Type B pancreatic cell (in vitro differentiated cells): ENCODE measurements at regions not wholly inside any gene's neighbourhood (a gene's known extent, or its start where the extent isn't known, plus 50 kb on each side); places are given as distances from the start of the nearest gene placed in this dataset.

Source experiments
- DNase-seq: peaks from one replicate; pipeline ENCODE4 v3.0.0; 2021; ENCODE audit warnings: mixed read lengths; ENCODE audit not compliant: unreplicated experiment; ENCODE audit errors: extremely low spot score
- H3K27ac Mint-ChIP-seq: 2 replicates; pipeline ENCODE4 v1.8.0; 2021; ENCODE audit warnings: mild to moderate bottlenecking, mixed read lengths
- H3K27me3 Mint-ChIP-seq: 2 replicates; pipeline ENCODE4 v1.8.0; 2021; ENCODE audit warnings: mixed read lengths
- H3K36me3 Mint-ChIP-seq: 2 replicates; pipeline ENCODE4 v1.8.0; 2021; ENCODE audit warnings: mixed read lengths
- H3K4me1 Mint-ChIP-seq: one replicate; pipeline ENCODE4 v1.8.0; 2021; ENCODE audit warnings: mixed read lengths; ENCODE audit not compliant: unreplicated experiment
- H3K4me3 Mint-ChIP-seq: 2 replicates; pipeline ENCODE4 v1.8.0; 2021; ENCODE audit warnings: mild to moderate bottlenecking, mixed read lengths
- H3K9me3 Mint-ChIP-seq: 2 replicates; pipeline ENCODE4 v1.8.0; 2021; ENCODE audit warnings: mixed read lengths
- TF ChIP-seq, protein P1 (sequence below): fragments of 200-600 bp; sonication (generic); conservative IDR thresholded peaks from 2 replicates; pipeline ENCODE4 v1.5.0; 2021; ENCODE audit warnings: antibody characterized with exemption, mild to moderate bottlenecking

DNA sequence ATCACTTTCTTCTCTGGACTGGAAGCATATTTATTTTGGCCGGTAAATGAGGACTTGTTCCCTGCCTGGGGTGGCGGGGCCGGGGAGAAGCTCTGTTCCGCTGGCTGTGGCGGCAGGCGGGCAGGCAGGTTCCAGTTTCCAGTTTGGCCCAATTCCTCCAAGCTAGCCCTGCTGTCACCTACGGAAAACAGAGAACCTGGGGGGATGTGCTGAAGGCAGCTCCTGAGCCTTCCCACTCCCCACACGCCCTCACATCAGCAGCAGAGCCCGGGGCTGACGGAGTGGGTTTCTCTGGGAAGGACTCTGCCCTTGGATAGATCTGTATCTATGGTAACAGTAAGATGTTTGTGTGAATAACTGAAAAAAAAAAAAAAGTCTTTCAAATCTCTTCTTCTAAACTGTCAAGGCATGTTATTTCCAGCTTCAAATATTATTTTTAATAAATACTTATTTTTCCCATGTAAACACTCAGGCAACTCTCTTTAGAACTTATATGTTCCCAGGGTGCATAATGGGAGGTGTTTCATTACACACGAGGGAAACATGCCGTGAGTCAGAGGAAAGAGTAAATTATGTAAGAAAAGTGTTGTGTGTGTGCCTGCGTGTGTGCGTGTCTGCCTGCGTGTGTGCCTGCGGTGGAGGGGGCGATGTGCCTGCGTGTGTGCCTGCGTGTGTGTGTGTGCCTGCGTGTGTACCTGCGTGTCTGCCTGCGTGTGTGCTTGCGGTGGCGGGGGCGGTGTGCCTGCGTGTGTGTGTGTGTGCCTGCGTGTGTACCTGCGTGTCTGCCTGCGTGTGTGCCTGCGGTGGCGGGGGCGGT is 116.1 kb upstream of the ZNF516 start:
- H3K9me3 Mint-ChIP-seq, result no peaks in the 10 kb centered on the region
- peaks cover 3% of the 10 kb centered on the region for H3K27me3 Mint-ChIP-seq
- H3K4me1 Mint-ChIP-seq, result peaks cover 14% of the 10 kb centered on the region
- no peaks in the 10 kb centered on the region for H3K36me3 Mint-ChIP-seq
- TF ChIP-seq, protein P1, sequence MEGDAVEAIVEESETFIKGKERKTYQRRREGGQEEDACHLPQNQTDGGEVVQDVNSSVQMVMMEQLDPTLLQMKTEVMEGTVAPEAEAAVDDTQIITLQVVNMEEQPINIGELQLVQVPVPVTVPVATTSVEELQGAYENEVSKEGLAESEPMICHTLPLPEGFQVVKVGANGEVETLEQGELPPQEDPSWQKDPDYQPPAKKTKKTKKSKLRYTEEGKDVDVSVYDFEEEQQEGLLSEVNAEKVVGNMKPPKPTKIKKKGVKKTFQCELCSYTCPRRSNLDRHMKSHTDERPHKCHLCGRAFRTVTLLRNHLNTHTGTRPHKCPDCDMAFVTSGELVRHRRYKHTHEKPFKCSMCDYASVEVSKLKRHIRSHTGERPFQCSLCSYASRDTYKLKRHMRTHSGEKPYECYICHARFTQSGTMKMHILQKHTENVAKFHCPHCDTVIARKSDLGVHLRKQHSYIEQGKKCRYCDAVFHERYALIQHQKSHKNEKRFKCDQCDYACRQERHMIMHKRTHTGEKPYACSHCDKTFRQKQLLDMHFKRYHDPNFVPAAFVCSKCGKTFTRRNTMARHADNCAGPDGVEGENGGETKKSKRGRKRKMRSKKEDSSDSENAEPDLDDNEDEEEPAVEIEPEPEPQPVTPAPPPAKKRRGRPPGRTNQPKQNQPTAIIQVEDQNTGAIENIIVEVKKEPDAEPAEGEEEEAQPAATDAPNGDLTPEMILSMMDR, result no peak
- H3K27ac Mint-ChIP-seq, result peak overlapping the region; percentile 53
- no peak for DNase-seq
- H3K4me3 Mint-ChIP-seq, result no peak overlapping the region

DNA sequence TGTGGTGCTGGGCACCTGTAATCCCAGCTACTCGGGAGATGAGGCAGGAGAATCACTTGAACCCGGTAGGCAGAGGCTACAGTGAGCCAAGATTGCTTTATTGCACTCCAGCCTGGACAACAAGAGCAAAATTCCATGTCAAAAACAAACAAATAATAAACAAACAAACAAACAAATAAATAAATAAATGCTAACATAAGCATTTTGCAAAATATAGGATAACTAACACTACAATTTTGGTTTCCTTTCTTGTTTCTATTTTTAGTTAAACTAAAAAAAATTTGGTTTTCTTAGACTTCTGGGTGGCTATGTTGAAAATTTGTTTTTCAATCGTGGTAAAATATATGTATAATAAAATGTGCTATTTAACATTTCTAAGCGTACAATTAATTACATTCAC is 115.0 kb upstream of the ZNF516 start:
- Mint-ChIP-seq H3K27me3 (no peaks in the 10 kb centered on the region), H3K9me3 (no peaks in the 10 kb centered on the region), H3K4me1 (peaks cover 9% of the 10 kb centered on the region), H3K27ac (no peak overlapping the region), H3K36me3 (no peaks in the 10 kb centered on the region), H3K4me3 (no peak overlapping the region)
- DNase-seq, result no peak
- TF ChIP-seq, protein P1, result no peak

DNA sequence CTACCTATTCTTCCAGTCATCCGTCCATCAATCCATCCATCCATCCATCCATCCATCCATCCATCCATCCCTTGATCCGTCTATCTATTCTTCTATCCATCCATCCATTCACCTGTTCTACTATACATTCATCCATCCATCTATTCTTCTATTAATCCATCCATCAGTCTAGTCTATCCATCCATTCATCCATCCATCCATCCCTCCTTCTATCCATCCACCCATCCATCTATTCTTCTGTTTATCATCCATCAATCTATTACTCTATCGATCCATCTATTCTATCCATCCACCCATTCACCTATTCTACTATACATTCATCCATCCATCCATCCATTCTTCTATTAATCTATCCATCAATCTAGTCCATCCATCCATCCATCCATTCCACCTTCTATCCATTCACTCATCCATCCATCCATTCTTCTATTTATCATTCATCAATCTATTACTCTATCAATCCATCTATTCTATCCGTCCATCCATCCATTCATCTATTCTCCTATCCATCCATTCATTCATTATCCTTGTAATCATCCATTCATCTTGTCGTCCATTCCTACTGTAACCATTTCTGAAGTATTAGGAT is 110.4 kb upstream of the ZNF516 start:
- DNase-seq, result no peak
- Mint-ChIP-seq H3K36me3 (no peaks in the 10 kb centered on the region), H3K4me3 (no peak overlapping the region), H3K27me3 (no peaks in the 10 kb centered on the region), H3K27ac (no peak overlapping the region), H3K4me1 (peaks cover 5% of the 10 kb centered on the region), H3K9me3 (no peaks in the 10 kb centered on the region)
- TF ChIP-seq, protein P1, result no peak

DNA sequence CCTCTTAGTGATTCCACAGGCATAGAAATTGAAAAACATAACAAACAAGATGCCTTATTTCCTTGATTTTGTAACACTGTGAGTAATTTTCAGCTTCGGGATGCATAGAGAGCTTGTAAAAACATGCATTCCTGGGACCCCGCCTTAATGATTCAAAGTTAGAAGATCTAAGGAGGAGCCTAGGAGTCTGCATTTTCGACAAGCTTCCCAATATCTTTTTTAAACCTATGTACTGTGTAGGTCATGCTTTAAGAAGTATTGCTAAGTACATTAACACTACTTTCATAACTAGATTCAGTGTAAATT is 109.8 kb upstream of the ZNF516 start:
- H3K36me3 Mint-ChIP-seq, result no peaks in the 10 kb centered on the region
- no peak overlapping the region for H3K27ac Mint-ChIP-seq
- H3K27me3 Mint-ChIP-seq, result no peaks in the 10 kb centered on the region
- DNase-seq, result no peak
- peaks cover 5% of the 10 kb centered on the region for H3K4me1 Mint-ChIP-seq
- H3K4me3 Mint-ChIP-seq, result no peak overlapping the region
- H3K9me3 Mint-ChIP-seq, result no peaks in the 10 kb centered on the region
- TF ChIP-seq, protein P1, result no peak

DNA sequence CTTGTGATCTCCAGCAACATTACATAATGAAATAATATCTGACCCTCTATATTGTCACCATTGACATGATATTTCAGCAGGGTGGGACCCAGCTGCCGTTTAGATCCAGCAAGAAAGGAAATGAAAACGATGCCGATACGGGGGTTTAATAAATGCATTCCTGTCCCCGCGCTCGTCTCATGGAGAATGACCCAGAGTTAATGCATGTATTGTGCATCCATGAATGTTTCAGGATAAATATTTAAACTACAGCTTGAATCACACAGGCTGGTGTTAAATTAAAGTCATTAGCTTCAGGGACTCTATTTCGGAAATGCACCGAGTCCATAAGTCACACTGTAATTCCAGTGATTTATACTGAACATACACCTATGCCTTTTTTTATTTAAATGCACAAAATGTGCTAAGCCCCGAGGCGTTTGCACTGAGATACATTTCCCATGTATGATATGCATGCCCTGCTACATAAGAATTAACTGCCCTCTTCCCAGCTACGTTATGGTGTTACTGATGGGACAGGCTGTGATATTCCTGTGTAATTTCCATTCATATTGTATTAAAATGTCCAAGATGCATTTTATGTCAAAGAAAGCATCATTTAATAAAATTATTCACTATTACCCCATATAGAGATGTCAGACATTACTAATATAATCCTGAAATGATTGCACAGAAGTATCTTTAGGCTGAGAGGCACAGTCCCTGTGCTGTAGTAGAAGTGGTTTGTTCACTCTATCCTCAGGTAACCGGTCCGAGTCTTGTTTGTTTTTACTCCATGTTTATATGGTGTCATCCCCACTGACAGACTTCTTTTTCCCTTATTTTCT is 109.3 kb upstream of the ZNF516 start:
- no peak overlapping the region for H3K27ac Mint-ChIP-seq
- no peak for DNase-seq
- no peaks in the 10 kb centered on the region for H3K9me3 Mint-ChIP-seq
- H3K27me3 Mint-ChIP-seq, result no peaks in the 10 kb centered on the region
- TF ChIP-seq, protein P1, result no peak
- no peaks in the 10 kb centered on the region for H3K36me3 Mint-ChIP-seq
- no peak overlapping the region for H3K4me3 Mint-ChIP-seq
- H3K4me1 Mint-ChIP-seq, result peaks cover 5% of the 10 kb centered on the region
